Testis (tissue), 2 donors: ENCODE measurements at regions not wholly inside any gene's neighbourhood (a gene's known extent, or its start where the extent isn't known, plus 50 kb on each side); places are given as distances from the start of the nearest gene placed in this dataset.

Source experiments
- CTCF ChIP-seq, 3 experiments: fragments of 450-650 bp in 2 of 3; fragments of 200-600 bp in 1 of 3; sonication (generic) in 1 of 3; IDR thresholded peaks; one replicate each; pipeline ENCODE4 v1.5.1; 2016 to 2019; ENCODE audit warnings: antibody characterized with exemption in 3 of 3, mild to moderate bottlenecking in 2 of 3, moderate library complexity in 1 of 3
- POLR2A ChIP-seq: fragments of 450-650 bp; IDR thresholded peaks from one replicate; pipeline ENCODE4 v1.6.1; 2017; ENCODE audit warnings: antibody characterized with exemption, mild to moderate bottlenecking, moderate library complexity

DNA sequence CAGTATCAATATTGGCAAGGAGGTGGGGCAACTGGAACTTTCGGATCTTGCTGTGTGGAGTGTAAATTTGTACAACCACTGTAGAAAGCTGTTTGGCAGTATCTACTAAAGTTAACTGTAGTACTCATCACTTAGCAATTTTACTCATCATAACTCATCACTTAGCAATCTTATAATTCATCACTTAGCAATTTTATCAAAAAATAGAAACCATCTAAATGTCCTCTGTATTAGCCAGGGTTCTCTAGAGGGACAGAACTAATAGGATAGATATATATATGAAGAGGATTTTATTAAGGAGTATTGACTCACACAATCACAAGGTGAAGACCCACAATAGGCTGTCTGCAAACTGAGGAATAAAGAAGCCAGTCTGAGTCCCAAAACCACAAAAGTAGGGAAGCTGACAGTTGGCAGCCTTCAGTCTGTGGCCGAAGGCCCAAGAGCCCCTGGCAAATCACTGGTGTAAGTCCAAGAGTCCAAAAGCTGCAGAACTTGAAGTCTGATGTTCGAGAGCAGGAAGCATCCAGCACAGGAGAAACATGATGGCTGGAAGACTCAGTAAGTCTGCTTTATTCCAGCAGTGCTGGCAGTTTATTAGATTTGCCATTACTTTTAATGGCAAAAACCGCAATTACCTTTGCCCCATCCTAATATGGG lies 92.9 kb upstream of the USP47 start:
- no peak for TF ChIP-seq CTCF (IDR thresholded peaks at IDR 0.05)
- TF ChIP-seq POLR2A: no peak
